ENCODE measurements at regions not wholly inside any gene's neighbourhood (a gene's known extent, or its start where the extent isn't known, plus 50 kb on each side); places are given as distances from the start of the nearest gene placed in this dataset.

DNA sequence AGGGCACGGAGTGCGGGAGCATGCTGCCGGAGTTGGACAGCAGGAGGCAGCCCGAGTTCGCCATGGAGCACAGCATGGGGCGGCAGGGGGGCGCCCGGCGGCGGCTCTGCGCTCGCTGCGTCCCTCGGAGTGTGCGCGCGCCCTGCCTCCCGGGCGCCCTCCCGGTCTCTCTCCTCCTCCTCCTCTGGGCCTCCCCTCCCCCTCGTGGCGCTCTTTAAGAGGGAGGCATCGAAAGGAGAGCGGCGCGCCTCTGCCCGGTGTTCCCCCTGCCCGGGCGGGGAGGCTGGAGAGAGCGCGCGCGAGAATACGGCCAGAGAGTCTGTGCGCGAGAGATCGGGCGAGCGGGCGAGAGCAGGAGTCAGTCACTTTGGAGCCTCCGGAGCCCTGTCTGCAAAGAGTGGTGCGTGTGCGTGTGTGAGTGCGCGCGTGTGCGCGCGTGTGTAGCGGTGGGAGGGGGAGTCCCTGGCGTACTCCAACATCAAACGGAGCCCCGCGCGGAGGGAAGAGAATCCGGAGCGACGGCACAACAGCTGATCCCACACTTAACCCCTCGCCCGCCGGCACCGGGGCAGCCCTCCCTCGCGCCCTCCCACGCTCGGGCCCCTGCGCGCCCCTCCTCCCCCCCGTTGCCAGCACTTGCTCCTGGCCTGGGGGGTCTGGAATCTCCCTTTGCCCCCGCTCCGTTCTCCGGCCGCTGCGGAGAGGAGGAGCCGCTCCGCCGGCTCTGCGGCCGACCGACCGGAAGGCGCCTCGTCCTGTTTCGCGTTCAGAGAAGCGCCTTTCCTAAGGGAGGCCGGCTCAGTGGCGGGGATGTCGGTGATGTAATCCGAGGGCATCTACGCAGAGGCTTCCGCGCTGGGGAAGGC is 108.9 kb downstream of the ENGASE start:
- no peak for DNase-seq

DNA sequence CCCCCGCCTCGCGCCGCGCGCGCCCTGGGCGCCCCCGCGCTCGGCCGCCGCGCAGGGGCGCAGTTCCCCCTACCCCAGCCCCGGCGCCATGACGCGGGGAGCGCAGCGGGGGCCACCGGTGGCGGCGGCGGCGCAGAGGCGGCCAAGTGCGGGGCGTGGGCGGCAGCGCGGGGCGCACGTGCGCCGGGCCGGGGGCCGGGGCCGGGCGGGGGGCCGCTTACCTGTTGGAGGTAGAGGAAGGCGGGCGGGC is 108.3 kb downstream of the ENGASE start:
- DNase-seq = no peak

DNA sequence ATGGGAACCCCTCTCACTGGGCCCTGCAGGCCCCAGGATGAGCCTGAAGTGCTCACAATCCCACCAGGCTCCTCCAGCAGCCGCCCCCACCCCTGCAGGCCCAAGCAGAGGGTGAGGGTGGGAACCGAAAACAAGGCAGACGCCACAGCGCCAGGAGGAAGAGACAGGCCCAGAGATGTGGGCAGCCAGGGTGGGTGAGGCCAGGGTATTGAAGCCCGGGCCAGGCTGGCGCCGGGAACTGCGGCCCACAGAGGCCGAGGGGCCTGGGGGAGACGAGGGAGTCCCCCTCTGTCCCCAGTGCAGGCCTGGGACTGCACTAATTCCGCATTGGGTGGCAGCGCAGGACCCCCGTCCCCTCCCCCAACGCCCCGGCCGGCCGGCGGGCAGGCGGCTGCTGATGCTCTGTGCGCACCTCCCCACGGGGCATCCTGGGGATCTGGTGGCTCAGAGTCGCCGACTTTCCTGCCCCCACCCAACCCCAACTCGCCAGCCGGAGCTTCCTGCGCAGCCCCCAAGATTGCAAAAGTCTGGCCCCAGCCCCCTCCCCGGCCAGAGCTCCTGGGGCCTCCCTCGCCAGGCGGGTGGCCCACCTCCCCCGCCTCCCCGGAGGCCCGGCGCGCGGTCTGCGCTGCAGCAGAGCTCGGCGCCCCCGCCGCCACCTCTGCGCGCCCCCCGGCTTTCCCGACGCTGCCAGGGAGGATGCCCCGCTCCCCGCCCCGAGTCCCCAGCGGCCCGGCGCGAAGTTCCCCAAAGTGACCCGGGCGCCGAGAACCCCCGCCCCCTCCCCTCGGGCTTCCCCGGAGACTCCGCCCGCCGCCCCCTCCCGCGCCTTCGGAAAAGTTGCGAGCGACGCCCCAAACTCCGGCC is 107.8 kb downstream of the ENGASE start:
- DNase-seq = no peak

DNA sequence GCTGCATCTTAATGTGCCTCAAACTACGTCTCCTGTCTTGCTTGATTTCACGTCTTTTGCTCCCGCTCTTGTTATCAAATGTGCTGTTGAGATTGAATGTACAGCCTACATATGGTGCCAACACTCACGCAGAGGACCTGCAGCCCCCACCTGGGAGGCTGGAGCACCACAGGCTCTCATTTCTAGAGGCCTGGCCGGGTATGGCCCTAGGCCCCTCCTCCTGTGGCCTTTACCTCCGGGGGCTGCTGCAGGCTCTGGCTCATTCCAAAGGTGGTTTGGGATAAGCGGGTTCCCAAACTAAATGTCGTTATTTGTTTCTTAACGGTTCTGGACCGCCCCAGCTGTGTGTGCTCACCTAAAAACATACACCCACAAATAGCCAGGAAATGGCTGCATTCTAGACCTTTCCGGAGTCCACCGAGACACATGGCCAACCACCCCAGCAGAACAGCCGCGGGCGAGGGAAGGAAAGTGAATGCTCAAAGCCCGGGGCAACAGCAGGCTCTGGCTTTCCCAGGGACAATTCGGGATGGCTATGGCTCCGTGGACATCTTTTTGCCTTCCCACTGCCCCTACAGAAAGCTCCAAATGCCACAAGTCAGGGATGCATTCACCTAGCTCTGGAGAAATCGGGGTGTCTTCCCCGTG is 105.9 kb downstream of the ENGASE start:
- DNase-seq = no peak

DNA sequence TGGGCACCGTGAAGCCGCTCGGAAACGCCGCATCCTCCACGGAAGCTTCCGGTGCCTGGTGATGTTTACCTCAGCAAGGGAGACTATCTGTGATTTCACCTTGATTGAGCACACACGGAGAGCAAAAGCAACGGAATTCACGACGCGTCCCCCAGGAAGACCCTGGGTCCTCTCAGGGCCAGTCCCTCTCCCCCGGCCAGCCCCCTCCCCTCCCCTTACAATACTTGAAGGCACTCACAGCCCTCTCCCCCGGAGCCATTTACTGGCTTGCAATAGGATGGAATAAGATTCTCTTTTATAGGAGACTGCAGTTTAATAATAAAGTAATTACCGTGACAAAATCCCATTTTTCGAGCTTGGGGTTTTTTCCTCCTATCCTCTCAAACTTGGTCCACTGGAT is 104.7 kb downstream of the ENGASE start:
- no peak for DNase-seq

DNA sequence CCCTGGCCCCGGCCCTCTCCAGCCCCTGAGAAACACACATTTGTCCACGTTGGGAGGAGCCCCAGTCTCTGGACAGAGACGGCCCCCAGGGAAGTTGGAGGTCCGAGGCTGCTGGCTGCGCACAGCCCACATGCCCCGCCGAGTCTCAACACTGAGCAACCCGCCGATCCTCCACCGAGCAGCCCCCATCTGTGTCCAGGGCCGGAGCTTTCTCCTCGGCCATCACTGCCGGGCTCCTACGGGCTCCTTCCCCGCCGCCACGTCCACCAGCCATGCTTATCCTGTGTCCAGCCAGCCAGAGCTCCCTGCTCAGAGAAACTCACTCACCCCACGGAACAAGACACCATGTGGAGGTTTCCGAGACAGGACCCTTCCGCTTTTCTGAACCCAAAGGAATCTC is 103.3 kb downstream of the ENGASE start:
- no peak for DNase-seq

DNA sequence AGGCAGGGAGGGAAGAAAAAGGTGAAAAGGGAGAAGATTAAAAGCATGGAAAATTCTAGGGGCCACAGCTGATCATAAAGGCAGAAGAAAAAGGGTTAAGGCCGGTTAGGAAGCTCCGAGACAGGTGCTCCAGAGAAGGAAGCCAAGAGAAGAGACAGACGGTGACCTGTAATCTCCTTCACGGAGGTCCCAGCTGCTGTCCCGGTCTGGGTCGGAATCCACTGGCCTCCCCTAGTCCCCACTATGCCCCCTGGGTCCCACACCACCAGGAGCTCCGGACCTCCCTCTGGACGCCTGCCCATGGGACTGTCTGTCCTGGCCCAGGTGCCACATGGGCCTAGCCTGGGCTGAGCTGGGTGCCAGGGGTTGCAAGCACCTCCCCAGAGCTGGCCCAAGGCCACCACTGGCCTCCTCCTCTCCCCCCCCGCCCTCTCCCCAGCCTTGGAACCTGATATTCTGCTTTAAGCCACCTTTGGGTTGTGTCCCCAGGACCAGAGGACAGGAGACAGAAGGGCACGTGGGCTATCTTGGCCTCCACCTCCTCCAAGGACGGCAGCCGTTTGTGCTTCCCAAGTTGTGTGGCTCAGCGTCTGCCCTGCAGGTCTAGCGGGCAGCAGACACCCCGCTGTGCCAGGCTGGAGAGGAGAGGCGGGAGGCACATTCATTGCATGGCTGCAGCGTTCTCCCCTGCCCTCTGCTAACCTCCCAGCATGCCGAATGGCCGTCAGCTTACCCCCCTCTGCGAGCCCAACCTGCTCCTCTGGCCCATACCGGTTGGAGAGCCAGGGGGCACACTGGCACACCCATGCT is 102.4 kb downstream of the ENGASE start:
- no peak for DNase-seq

DNA sequence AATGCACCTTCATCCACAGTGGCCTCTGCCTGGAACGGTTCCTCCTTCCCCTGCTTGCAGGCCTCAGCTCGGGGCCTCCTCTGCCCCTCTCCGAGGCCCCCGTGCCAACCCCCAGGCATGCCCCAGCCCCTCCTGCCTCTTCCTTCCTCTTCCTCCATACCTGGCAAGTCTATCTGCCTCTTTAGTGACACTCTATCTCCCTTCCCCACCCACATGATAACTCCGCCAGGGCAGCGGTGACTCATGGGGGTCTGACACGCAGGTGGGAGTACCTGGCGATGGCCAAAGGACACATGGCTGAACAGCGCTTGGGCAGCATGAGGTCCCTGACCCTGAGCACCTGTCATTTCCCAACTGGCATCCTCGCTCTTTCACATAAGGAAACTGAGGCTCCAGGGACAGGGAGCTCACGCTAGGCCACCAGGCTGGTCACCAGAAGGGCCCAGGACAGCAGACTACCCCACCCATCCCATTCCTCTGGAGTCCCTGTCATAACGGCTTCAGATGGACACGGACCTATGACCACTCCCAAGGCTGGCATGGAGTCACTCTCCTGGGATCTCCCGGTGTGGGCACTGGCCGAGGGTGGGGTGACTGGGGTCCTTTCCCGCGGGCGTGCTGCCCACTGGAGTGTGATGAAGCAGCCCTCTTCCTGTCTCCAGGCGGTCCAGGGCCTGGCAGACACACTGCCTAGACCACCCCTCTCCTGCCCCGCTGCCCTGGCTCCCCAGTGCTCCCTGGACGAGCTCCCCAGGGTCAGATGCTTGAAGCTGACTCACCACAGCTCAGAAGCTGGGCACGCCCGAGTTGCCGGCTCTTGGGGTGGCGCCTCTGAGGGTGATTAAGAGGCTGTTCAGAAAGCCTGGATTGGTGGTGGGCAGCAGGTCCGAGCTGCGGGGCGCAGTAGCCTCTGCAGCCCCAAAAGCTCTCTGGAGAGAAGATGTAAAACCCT is 100.6 kb downstream of the ENGASE start:
- DNase-seq = no peak

DNA sequence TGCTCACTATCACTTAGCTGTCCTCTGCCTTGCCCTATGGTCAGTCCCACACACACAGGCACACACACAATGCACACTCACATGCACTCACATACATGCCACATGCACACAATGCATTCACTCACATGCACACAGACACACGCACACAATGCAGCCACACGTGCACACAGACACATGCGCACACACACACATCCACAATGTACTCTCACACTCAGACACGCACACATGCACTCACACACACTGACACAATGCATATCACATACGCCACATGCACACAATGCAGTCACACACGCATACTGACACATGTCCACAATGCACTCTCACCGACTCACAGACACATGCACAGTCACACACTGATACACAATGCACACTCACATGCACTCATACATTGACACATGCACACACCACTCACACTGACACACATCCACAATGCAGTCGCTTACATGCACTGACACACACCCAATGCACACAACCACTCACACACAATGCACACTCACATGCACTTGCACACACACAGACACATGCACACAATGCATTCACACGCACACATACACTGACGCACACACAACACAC is 99.7 kb downstream of the ENGASE start:
- no peak for DNase-seq

DNA sequence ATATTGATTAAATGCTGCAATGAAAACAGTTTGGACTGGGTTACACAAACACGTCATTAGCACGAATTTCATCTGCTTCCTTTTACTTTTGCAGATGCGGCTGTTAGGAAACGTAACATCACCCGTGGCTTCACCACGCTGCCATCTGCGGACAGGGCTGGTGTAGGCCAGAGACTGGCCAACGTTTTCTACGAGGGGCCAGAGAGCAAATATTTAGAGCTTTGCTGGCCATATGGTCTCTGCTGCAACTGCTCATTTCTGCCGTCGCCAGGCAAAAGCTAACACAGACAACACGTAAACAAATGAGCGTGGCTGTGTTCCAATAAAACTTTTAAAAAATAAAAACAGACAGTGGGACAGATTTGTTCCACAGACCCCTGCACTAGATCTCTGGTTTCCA is 96.6 kb downstream of the ENGASE start:
- DNase-seq = no peak

DNA sequence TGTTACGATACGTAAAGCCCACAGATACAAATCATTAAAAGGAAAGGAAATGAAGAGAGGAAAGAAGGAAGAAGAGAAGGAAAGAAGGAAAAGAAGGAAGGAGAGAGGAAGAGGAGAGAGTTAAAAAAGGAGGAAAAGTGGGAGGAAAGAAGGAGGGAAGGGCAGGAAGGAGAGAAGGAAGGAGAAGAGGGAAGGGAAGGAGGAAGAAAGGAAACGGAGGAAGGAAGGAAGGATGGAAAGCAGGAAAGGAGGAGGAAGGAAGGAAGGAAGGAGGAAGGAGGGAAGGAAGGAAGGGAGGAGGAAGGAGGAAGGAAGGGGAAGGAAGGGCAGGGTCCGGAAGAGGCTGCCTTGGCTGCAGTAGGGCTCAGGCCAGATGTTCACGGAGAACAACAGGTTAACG is 95.2 kb downstream of the ENGASE start:
- DNase-seq = no peak

DNA sequence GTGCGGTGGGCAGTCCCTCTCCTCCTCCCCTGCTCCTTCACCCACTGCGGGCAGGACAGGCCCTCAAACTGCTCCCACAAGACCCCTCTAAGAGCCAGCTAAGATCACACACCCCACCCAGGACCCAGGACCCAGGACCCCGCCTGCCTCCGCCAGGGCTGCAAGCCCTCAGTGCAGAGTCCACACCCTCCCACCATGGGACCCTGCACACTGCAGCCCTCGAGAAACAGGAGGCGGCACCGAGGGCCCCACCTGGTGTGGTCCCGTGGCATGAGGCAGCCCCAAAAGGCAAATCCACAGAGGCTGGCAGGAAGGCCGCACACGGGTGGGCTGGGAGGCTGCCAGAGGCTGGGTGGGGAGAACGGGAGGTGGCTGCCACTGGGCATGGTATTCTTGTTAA is 94.7 kb downstream of the ENGASE start:
- no peak for DNase-seq

DNA sequence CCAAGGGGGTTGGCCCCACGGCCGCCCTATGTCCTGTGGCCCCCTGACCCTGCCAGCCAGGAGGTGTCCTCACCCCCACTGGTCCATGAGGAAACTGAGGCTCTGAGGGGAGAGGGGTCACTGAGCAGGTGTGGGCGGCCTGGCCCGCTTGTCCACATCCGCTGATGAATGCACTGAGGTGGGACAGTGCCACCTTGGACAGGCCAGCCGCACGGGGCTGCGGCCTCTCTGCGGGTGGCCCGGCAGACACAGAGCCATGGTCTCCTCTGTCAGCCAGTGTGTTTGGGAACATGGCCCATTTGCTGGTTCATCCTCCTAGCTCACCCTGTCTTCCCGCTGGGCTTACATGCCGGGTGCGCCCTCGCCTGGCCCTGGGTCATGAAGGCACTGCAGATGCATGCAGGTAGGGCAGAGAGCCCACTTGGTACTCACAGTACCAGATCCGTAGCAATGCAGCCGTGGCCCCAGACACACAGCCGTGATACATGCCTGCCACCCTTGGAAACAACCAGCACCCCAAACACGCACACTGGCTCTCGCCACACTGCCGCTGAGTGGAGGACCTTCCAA is 93.9 kb downstream of the ENGASE start:
- no peak for DNase-seq

DNA sequence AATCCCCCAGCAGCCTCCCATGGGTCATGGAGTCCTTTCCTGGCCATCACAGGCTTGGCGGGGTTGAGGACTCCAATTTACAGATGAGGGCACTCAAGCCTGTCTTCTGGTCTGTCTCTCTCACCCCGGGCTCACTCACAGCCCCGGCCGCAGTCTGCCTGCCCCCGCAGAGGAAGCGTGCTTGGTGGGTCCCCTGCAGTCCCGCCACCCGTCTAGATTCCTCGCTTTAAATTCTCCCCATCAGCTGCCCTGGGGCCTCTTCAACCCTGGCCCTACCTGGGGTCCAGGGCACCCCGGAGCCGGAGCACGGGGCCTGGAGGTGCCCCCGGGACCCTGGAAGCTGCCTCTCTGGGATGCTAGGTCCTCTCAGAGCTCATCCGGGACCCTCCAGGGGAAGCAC is 92.9 kb downstream of the ENGASE start:
- DNase-seq = no peak

DNA sequence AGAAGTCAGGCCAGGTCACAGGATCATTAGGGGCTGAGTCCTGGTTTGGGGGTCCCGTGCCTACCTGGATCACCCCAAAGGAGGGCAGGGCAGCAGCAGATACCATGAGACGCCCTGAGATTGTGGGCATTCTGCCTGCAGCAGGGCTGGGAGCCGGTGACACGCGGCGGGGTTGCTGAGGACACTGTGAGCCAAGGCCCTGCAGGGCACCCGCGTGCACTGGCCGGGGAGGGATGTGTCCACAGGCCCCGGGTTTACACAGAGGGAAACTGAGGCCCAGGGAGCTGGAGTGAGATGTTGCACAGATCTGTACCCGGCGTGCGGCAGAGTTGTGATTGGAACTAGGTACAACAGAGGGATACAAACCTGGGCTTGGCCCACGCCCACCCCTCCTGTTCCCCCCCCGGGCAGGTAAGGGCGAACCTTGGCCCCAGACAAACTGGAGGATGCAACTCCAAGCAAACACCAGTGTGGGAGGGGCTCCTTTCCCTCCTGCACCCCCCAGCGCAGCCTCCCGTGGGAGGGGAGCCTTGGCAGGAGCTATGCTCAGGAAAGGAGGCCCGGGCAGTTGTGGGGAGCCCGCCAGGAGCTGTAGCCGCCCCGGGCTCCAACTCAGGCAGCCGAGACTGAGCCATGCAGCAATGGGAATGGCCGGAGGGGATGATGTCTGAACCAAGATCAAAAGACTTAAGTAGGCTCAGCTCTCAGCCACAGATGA is 91.3 kb downstream of the ENGASE start:
- no peak for DNase-seq

DNA sequence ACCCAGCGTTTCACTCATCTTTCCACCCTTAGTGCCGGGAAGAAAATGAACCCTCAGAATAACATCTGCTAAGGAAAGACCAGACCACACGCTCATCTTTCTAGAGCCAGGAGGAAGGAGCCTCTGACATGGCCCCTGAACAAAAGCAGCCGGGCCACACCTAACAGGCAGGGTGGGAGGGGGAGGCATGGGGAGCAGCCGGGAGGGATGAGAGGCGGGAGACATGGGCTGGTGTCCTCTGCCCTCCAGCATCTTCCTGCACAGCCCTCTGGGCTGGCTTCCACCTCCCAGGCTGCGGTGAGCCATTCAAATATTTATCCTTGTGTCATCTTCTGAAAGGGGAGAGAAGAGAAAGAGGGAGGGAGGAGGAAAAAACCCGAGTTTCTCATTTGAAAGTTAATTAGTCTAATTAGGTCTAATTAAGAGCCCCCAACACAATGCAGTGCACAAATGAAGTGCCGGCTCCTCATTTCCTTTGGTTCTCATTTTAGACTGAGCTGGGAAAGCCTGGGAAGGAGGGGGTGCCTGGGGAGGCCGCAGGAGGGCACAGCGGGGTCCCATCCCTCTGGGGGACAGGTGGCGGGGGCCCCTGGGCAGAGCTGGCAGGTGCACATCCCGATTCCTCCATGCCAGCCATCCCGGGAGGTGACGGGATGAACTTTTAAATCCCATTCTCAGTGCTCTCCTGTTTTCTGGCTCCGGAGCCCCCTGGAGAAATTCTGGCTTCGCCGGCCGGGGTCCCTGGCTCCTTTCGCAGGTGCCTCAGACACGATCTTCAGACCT is 90.5 kb downstream of the ENGASE start:
- DNase-seq = no peak

DNA sequence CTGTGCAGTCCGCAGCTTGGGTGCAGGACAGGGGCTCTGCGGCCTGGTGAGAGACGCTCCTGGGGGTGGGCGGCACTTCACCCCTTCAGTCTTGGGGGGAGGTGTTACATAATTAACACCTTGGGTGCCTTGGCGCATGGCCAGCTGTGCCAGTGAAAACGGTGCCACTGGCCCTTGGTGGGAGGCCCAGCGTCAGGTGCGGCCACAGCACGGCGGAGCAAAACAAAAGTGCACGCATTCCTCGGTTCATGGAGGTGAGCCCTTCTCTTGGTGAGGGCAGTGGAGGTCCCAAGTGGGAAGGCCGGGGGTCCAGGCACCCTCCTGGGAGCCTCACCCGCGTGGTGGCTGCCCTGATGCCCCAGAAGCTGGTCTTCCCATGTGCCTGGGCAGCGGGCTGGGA is 89.8 kb downstream of the ENGASE start:
- DNase-seq = no peak

DNA sequence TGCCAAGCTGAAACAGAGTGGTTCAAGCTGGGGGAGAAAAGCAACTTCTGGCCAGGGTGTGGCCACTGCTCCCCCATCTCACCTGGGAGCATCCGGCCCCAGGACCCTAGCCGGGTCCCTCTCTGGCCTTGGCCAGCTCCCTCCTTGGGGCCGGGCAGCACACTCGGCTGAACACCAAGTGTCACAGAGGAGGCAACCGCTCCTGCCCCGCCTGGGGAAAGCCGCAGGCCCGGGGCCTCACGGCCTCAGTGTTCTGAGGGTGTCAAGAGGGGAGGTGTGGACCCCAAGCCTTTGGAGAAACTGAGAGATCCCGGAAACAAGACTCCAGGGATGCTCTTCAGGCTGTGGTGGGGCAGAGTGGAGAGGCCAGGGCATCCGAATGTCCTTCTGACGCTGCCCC is 88.4 kb downstream of the ENGASE start:
- no peak for DNase-seq
